IMR-90 (cell line): ENCODE measurements at regions not wholly inside any gene's neighbourhood (a gene's known extent, or its start where the extent isn't known, plus 50 kb on each side); places are given as distances from the start of the nearest gene placed in this dataset.

Experiments used
- ATAC-seq: fragments of 200-7000 bp; cut with Tn5 transposase; 2 replicates; pipeline ENCODE4 v1.9.1; 2020; ENCODE audit warnings: low read depth, mild to moderate bottlenecking, moderate library complexity
- BruUV-seq: library from RNA; stranded (reverse); fragments of 400-500 nt; replicated peaks from 2 replicates; lab custom pipeline; 2021; lab: Mats Ljungman, UMichigan
- CTCF ChIA-PET: fragments of 300-600 bp; formaldehyde crosslinking; extraction: SDS; loops from one replicate; lab custom pipeline; 2021; ENCODE audit warnings: antibody characterized with exemption; lab: Yijun Ruan, JAX
- POLR2A ChIA-PET: fragments of 300-600 bp; sonication (Branson Sonifier 250); formaldehyde crosslinking; loops from one replicate; lab custom pipeline; 2022; ENCODE audit warnings: antibody characterized with exemption; ENCODE audit not compliant: unreplicated experiment; lab: Charles Lee
- DNase-seq: peaks from one replicate; pipeline ENCODE4 v3.0.0; 2013
- H2AFZ ChIP-seq: replicated peaks from 2 replicates; pipeline ENCODE3; 2013; ENCODE audit warnings: low read length, mild to moderate bottlenecking; ENCODE audit not compliant: poor library complexity
- H2AK5ac ChIP-seq: 2 replicates; pipeline ENCODE4 v1.6.1; 2013; ENCODE audit warnings: low read depth, low read length, inconsistent platforms
- H2AK9ac ChIP-seq: replicated peaks from 2 replicates; pipeline ENCODE3; 2013; ENCODE audit warnings: mild to moderate bottlenecking, low read depth, low read length, moderate library complexity; ENCODE audit not compliant: poor library complexity
- H2BK120ac ChIP-seq: 2 replicates; pipeline ENCODE4 v1.6.1; 2013; ENCODE audit warnings: low read depth, low read length, inconsistent platforms
- H2BK15ac ChIP-seq: 3 replicates; pipeline ENCODE4 v1.6.1; 2013; ENCODE audit warnings: low read depth, low read length, inconsistent platforms
- H2BK20ac ChIP-seq: 2 replicates; pipeline ENCODE4 v1.6.1; 2013; ENCODE audit warnings: low read depth, mild to moderate bottlenecking, inconsistent platforms, low read length, moderate library complexity
- H2BK5ac ChIP-seq: 2 replicates; pipeline ENCODE4 v1.6.1; 2013; ENCODE audit warnings: mild to moderate bottlenecking, low read depth, low read length, inconsistent platforms; ENCODE audit not compliant: poor library complexity, severe bottlenecking
- H3K14ac ChIP-seq: replicated peaks from 2 replicates; pipeline ENCODE4 v1.6.1; 2013; ENCODE audit warnings: low read depth, low read length, inconsistent platforms
- H3K18ac ChIP-seq: 2 replicates; pipeline ENCODE4 v1.6.1; 2013; ENCODE audit warnings: low read depth, low read length, control low read depth
- H3K23ac ChIP-seq: 2 replicates; pipeline ENCODE4 v1.6.1; 2013; ENCODE audit warnings: low read depth, low read length, inconsistent platforms
- H3K27ac ChIP-seq: 2 replicates; pipeline ENCODE4 v1.5.1; 2013; ENCODE audit warnings: mild to moderate bottlenecking, control low read depth, low read length; ENCODE audit not compliant: insufficient read depth
- H3K27me3 ChIP-seq: 2 replicates; pipeline ENCODE4 v1.6.1; 2013; ENCODE audit warnings: low read length; ENCODE audit not compliant: control insufficient read depth, insufficient read depth
- H3K36me3 ChIP-seq: 2 replicates; pipeline ENCODE4 v1.6.1; 2013; ENCODE audit warnings: low read length, mixed read lengths; ENCODE audit not compliant: control insufficient read depth, insufficient read depth
- H3K4ac ChIP-seq: 2 replicates; pipeline ENCODE4 v1.6.1; 2013; ENCODE audit warnings: low read depth, low read length, inconsistent platforms
- H3K4me1 ChIP-seq: 2 replicates; pipeline ENCODE4 v1.6.1; 2013; ENCODE audit warnings: low read length, mixed read lengths; ENCODE audit not compliant: control insufficient read depth, insufficient read depth
- H3K4me2 ChIP-seq: 2 replicates; pipeline ENCODE4 v1.6.1; 2013; ENCODE audit warnings: low read depth, mild to moderate bottlenecking, control low read depth, low read length, moderate library complexity
- H3K4me3 ChIP-seq: 2 replicates; pipeline ENCODE4 v1.5.1; 2013; ENCODE audit warnings: low read depth, mild to moderate bottlenecking, control low read depth, low read length, moderate library complexity; ENCODE audit not compliant: insufficient read depth
- H3K56ac ChIP-seq: 2 replicates; pipeline ENCODE4 v1.6.1; 2013; ENCODE audit warnings: low read length, inconsistent platforms; ENCODE audit not compliant: insufficient read depth; ENCODE audit errors: extremely low read depth
- H3K79me1 ChIP-seq, 2 experiments: 2 replicates each; pipeline ENCODE4 v1.6.1; 2013; ENCODE audit warnings: low read length in 2 of 2, inconsistent platforms in 1 of 2, low read depth in 1 of 2
- H3K9ac ChIP-seq: 2 replicates; pipeline ENCODE4 v1.6.1; 2013; ENCODE audit warnings: low read depth, low read length, control low read depth
- H3K9me1 ChIP-seq: 2 replicates; pipeline ENCODE4 v1.6.1; 2013; ENCODE audit warnings: low read length, inconsistent platforms; ENCODE audit not compliant: insufficient read depth
- H3K9me3 ChIP-seq: 2 replicates; pipeline ENCODE4 v1.6.1; 2013; ENCODE audit warnings: low read length; ENCODE audit not compliant: control insufficient read depth, insufficient read depth
- H4K20me1 ChIP-seq: 2 replicates; pipeline ENCODE4 v1.6.1; 2013; ENCODE audit warnings: low read length, inconsistent platforms; ENCODE audit not compliant: insufficient read depth
- H4K5ac ChIP-seq: 2 replicates; pipeline ENCODE4 v1.6.1; 2013; ENCODE audit warnings: mild to moderate bottlenecking, low read depth, low read length, control low read depth
- H4K8ac ChIP-seq, 2 experiments: 2 replicates each; pipeline ENCODE4 v1.6.1; 2013; ENCODE audit warnings: low read depth in 2 of 2, low read length in 2 of 2, control low read depth in 1 of 2, inconsistent platforms in 1 of 2
- H4K91ac ChIP-seq: 2 replicates; pipeline ENCODE4 v1.6.1; 2013; ENCODE audit warnings: low read depth, low read length, inconsistent platforms; ENCODE audit not compliant: insufficient read depth
- RAD21 ChIP-seq: IDR thresholded peaks from 2 replicates; pipeline ENCODE4 v1.6.1; 2012; ENCODE audit warnings: low read length, improper control_type of control experiment
- WGBS, 2 experiments: methylation state at CpG; one replicate each; pipeline versions ENCODE4 v1.1.5 to v1.1.7; 2013; ENCODE audit warnings: missing lambda C conversion rate in 2 of 2; ENCODE audit not compliant: insufficient read length in 1 of 2; ENCODE audit errors: extremely low coverage in 2 of 2; 5-methylcytosine and 5-hydroxymethylcytosine counted together
- dilution Hi-C: fragments of 300-500 bp; cut with HindIII; formaldehyde crosslinking; loops from one replicate; pipeline ENCODE4 v1.14.3; 2018; ENCODE audit warnings: low sequenced_read_pairs; ENCODE audit not compliant: unreplicated experiment
- in situ Hi-C: fragments of 300-500 bp; cut with MboI; formaldehyde crosslinking; loops from 3 replicates; pipeline ENCODE4 v1.14.3; 2019; ENCODE audit warnings: low sequenced_read_pairs, inconsistent platforms, mixed read lengths
- intact Hi-C: fragments of 100-400 bp; cut with micrococcal nuclease; formaldehyde crosslinking; loops from 2 replicates; pipeline ENCODE4 v1.10.0; 2022
- TF ChIP-seq, protein P1 (sequence below): fragments of 150-350 bp; IDR thresholded peaks from 2 replicates; pipeline ENCODE4 v1.6.1; 2016; ENCODE audit warnings: low read depth, mild to moderate bottlenecking, low read length, moderate library complexity, borderline replicate concordance

DNA sequence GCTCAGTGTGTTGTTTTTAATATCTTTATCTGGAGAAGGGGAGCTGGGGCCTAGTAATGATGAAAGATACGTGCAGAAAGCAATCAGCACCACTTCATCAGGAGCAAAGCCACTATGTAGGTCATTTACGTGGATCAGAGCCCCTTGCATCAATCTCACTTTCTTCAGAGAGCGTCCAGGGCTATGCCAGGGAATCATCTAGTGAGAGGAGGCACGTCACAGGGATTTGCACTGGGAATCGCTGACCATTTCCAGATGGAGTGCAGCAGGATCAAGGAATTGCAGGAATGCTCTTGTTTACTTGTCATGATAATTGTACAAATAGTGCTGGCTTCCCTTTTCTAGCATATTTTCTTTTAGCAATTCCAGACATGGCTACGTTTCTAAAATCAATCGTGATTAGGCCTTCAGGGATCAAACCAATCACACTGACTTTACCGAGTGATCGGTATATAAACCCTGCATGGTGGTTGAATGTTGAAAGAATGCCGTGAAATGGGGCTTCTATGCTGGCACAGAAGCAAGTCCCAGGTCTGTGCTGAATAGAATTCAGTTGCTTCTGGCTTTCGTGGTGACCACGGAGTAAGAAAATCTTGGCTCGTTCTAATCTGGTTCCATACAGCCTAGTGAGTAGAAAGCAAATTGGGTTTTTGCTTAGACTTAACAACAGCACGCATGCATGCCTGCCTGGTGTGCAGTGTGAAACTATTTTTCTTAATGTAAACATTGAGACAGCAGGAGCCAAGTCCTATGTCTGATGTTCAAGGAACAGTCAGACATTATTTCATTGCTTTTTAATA lies 122.8 kb downstream of the TMEM200C start:
- no peaks in the 10 kb centered on the region for H3K36me3 ChIP-seq
- H2AFZ ChIP-seq, result no peak overlapping the region
- H2BK15ac ChIP-seq, result no peak overlapping the region
- H3K9me3 ChIP-seq, result no peaks in the 10 kb centered on the region
- H3K27me3 ChIP-seq, result no peaks in the 10 kb centered on the region; the same call in 1 of the 2 replicates
- H3K18ac ChIP-seq, result no peak overlapping the region
- no peak overlapping the region for H4K91ac ChIP-seq
- H3K4me3 ChIP-seq, result no peak overlapping the region
- H2AK5ac ChIP-seq, result no peak overlapping the region
- WGBS, 2 experiments, result no CpG with 5 or more reads among the region's 14 CpGs
- peak overlapping the region; percentile 50; the same call in 1 of the 2 replicates for H3K27ac ChIP-seq
- H4K20me1 ChIP-seq, result no peaks in the 10 kb centered on the region
- dilution Hi-C loops, result no loop called here
- no peak overlapping the region for H3K56ac ChIP-seq
- peak overlapping the region; percentile 39 for H3K4me2 ChIP-seq
- no peak for TF ChIP-seq RAD21
- TF ChIP-seq, protein P1, sequence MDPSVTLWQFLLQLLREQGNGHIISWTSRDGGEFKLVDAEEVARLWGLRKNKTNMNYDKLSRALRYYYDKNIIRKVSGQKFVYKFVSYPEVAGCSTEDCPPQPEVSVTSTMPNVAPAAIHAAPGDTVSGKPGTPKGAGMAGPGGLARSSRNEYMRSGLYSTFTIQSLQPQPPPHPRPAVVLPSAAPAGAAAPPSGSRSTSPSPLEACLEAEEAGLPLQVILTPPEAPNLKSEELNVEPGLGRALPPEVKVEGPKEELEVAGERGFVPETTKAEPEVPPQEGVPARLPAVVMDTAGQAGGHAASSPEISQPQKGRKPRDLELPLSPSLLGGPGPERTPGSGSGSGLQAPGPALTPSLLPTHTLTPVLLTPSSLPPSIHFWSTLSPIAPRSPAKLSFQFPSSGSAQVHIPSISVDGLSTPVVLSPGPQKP, result no peak
- no peak overlapping the region for H2BK20ac ChIP-seq
- BruUV-seq, result no TSS peak
- H3K9ac ChIP-seq, result no peak overlapping the region
- intact Hi-C loops, result no loop called here
- peak; percentile 91 for ATAC-seq
- in situ Hi-C loops, result no loop called here
- H2BK5ac ChIP-seq, result no peak overlapping the region
- POLR2A ChIA-PET, result no interaction called here
- peaks cover 3% of the 10 kb centered on the region; the same call in 1 of the 2 replicates for H3K4me1 ChIP-seq
- no peaks in the 10 kb centered on the region for H3K79me1 ChIP-seq
- peaks cover 2% of the 10 kb centered on the region; the same call in 1 of the 2 replicates for H3K9me1 ChIP-seq
- H3K4ac ChIP-seq, result no peak overlapping the region
- H3K23ac ChIP-seq, result no peak overlapping the region
- H3K14ac ChIP-seq, result no peak overlapping the region
- CTCF ChIA-PET, result interaction anchor here (0.6 kb wide), 1 partner anchor 1147 kb away, joined by 4 read pairs; no protein-coding TSS in a partner anchor
- peak; percentile 26 for DNase-seq
- H4K5ac ChIP-seq, result no peak overlapping the region
- no peak overlapping the region for H2BK120ac ChIP-seq
- H4K8ac ChIP-seq, result no peak overlapping the region
- no peak overlapping the region for H2AK9ac ChIP-seq
